ENCODE measurements at regions not wholly inside any gene's neighbourhood (a gene's known extent, or its start where the extent isn't known, plus 50 kb on each side); places are given as distances from the start of the nearest gene placed in this dataset.
A peak's percentile ranks its signal among the peaks of the same experiment; 100 is the strongest.
"Not testable (repeated sequence)": the region's sequence is repeated elsewhere in the genome, so short reads cannot be mapped to it uniquely, and the experiment has no call there.

DNA sequence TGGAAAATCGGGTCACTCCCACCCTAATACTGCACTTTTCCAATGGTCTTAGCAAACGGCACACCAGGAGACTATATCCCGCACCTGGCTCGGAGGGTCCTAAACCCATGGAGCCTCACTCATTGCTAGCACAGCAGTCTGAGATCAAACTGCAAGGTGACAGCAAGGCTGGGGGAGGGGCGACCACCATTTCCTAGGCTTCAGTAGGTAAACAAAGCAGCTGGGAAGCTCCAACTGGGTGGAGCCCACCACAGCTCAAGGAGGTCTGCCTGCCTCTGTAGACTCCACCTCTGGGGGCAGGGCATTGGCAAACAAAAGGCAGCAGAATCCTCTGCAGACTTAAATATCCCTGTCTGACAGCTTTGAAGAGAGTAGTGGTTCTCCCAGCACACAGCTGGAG, 109.0 kb upstream of the DEFB108B start:
- DNase-seq = not testable (repeated sequence)

DNA sequence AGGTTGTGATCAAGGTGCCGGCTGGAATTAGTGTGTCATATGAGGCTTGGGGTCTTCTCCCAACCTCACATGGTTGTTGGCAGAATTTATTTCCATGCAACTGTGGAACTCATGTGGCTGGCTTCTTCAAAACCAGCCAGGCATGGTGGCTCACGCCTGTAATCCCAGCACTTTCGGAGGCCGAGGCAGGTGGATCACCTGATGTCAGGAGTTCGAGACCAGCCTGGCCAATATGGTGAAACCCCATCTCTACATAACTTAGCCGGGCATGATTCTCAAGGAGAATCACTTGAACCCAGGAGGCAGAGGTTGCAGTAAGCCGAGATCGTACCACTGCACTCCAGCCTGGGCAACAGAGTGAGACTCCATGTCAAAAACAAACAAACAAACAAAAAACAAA, 102.3 kb upstream of the DEFB108B start:
- DNase-seq = not testable (repeated sequence)

DNA sequence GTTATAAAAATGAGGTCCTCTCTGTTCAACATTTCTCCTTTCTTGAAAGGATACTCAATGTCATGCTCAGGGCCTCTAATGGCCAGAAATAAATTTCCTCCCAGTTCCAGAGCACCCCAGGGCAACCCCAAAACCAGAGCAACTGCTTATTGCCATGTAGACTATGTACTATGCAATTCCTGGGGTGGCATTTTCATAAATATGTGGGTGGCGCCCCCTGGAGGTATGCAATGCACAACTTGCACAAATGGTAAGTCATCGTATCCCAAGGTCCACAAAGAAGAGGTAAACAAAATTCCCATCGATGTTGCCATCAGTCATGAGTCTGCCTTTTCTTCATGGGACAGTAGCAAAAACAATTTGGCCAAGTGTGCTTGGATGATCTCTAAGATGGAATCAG, 98.6 kb upstream of the DEFB108B start:
- DNase-seq = peak; percentile 14

DNA sequence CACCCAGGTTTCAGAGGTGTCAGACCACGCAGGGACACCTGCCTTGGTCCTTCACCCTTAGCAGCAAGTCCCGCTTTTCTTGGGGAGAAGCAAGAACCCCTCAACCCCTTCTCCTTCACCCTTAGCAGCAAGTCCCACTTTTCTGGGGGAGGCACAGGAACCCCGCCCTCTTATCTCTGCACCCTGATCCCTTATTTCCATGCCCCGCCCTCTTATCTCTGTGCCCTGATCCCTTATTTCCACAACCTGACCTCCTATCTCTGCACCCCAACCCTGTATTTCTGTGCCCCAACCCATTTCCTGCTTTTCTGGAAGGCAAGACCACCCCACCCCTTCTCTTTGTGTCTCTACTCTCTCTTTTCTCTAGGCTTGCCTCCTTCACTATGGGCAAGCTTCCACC, 94.7 kb upstream of the DEFB108B start:
- not testable (repeated sequence) for DNase-seq

DNA sequence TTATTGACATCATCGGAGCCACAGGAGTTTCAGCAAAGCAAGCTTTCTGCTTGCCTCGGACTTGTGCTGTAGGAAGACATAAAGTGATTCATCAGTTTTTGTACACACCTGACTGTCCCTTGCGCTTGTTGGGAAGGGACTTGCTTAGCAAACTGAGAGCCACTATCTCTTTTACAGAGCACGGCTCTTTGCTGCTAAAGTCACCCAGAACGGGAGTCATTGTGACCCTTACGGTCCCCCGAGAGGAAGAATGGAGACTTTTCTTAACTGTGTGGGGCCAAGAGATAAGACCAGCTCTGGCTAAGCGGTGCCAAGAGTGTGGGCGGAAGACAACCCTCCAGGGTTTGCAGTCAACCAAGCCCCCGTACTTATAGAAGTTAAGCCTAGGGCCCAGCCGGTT, 89.6 kb upstream of the DEFB108B start:
- DNase-seq = not testable (repeated sequence)

DNA sequence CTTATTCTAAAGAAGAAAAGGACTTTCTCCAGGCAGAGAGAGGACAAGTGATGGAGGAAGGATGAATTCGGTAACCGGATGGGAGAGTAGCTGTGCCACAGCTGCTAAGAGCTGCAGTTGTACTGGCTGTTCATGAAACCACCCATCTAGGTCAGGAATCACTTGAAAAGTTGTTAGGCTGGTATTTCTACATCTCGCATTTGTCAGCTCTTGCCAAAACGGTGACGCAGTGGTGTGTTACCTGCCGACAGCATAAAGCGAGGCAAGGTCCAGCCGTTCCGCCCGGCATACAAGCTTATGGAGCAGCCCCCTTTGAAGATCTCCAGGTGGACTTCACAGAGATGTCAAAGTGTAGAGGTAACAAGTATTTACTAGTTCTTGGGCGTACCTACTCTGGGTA, 87.3 kb upstream of the DEFB108B start:
- DNase-seq = not testable (repeated sequence)

DNA sequence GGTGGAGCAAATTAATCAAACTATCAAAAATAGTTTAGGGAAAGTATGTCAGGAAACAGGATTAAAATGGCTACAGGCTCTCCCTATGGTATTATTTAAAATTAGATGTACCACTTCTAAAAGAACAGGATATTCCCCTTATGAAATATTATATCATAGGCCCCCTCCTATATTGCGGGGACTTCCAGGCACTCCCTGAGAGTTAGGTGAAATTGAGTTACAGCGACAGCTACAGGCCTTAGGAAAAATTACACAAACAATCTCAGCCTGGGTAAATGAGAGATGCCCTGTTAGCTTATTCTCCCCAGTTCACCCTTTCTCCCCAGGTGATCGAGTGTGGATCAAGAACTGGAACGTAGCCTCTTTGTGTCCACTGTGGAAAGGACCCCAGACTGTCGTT, 86.7 kb upstream of the DEFB108B start:
- not testable (repeated sequence) for DNase-seq

DNA sequence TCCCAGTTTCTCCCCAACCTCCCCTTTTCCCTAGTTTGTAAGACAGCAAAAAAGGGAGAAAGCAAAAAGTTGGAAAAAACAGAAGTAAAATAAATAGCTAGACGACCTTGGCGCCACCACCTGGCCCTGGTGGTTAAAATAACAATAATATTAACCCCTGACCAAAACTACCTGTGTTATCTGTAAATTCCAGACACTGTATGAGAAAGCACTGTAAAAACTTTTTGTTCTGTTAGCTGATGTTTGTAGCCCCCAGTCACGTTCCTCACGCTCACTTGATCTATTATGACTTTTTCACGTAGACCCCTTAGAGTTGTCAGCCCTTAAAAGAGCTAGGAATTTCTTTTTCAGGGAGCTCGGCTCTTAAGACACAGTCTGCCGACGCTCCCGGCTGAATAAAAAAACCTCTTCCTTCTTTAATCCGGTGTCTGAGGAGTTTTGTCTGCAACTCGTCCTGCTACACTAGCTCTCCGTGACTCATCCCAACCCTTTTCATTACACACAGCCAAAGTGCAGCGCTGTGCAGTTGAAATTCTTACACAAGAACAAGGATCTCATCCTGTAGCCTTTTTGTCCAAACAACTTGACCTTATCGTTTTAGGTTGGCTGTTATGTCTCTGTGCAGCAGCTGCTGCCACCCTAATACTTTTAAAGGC, 83.9 kb upstream of the DEFB108B start:
- DNase-seq = not testable (repeated sequence)

DNA sequence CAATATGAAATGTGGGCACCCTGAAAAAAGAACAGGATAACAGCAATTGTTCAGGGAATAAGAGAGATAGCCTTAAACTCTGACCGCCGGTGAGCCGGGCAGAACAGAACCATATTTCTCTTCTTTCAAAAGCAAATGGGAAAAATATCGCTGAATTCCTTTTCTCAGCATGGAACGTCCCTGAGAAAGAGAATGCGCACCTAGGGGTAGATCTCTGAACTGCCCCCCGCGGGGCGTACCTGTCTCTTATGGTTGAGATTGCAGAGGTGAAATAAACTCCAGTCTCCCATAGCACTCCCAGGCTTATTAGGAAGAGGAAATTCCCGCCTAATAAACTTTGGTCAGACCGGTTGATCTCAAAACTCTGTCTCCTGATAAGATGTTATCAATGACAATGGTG, 82.1 kb upstream of the DEFB108B start:
- DNase-seq = not testable (repeated sequence)

DNA sequence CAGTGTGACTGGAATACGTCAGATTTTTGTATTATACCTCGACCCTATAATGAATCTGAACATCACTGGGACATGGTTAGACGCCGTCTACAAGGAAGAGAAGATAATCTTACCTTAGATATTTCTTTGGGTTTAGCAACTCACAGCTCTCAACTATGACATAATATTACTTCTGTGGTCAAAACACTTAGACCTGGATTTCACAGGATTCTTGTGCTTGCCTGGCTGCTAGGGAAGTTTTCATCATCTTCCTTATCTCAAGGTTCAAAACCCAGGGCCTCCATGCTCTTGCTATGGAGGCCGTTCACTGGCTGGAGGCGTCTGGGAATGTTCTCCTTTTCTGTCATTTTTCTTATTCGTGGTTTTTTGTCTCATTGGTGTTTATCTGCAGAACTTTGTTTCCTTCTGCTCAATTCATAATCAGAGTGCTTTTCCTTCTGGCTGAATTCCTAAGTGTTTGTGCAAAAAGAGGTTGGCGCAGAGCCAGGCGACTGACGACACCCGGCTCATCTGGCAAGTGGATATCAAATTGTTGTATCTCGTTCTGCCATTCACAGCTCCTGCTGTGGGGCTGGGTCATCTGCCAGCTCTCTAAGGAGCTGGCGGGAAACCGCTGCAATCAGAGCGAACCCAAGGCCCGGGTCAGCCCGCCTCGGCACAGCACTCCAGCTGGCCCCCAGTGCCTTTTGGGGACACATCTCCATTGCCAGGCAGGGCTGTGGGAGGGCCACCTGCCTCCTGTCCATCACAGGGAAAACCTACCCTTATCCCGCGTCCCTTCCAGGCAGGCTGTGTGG, 68.1 kb upstream of the DEFB108B start:
- DNase-seq = not testable (repeated sequence)

DNA sequence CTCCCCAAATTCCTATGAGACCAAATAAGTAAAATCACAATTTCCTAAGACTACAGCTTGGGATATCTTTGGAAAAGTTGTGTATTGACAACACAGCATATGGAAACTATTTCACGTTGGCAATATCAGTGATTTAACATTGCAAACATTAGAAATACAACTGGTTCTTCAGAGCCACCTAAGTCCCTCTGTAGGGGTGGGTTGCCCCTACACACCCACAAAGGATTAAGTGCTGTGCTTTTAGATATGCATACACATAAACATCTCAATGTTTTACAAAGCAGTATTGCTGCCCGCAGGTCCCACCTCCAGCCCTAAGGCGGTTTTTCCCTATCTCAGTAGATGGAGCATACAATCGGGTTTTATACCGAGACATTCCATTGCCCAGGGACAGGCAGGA, 66.0 kb upstream of the DEFB108B start:
- not testable (repeated sequence) for DNase-seq

DNA sequence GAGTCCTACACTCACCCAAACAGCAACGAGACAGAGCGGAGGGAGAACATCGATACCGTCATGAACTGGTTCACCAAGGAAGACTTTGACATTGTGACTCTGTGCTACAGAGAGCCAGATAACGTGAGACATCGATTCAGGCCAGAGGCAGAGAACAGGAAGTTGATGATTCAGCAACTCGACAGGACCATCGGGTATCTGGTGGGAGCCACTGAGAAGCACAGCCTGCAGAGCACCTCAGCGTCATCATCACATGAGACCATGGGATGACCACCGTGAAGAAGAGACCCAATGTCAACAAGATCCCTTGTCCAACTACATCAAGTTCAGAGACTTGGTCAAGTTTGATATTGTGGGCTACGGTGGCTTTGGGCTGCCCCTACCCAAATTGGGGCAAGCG, 60.8 kb upstream of the DEFB108B start:
- not testable (repeated sequence) for DNase-seq

DNA sequence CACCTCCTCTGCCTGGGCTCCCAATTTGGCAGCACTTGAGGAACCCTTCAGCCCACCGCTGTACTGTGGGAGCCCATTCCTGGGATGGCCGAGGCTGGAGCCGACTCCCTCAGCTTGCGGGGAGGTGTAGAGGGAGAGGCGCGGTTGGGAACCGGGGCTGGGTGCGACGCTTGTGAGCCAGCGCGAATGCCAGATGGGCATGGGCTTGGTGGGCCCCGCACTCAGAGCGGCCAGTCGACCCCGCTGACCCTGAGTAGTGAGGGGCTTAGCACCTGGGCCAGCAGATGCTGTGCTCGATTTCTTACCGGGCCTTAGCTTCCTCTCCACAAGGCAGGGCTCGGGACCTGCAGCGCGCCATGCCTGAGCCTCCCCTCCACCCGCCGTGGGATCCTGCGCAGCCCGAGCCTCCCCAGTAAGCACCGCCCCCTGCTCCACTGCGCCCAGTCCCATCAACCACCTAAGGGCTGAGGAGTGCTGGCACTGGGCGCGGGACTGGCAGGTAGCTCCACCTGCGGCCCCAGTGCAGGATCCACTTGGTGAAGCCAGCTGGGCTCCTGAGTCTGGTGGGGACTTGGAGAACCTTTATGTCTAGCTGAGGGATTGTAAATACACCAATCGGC, 58.3 kb upstream of the DEFB108B start:
- no peak for DNase-seq

DNA sequence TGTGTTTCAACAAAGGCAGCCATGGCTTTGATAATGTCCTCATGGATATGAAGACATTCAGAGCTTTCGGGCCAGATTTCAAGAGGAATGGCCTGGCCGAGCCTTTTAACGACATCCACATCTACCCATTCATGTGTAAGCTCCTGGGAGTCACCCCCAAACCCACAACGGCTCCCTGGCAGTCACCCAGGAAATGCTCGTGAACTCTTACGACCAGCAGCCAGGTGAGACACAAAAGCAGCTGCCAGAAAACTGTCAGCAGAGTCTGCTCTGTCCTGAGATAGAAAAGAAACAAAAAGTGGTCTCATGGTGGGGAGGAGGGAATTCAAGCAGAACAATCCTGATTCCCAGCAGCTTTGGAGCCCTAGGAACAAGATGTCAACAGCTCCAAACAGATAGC, 52.9 kb upstream of the DEFB108B start:
- not testable (repeated sequence) for DNase-seq

DNA sequence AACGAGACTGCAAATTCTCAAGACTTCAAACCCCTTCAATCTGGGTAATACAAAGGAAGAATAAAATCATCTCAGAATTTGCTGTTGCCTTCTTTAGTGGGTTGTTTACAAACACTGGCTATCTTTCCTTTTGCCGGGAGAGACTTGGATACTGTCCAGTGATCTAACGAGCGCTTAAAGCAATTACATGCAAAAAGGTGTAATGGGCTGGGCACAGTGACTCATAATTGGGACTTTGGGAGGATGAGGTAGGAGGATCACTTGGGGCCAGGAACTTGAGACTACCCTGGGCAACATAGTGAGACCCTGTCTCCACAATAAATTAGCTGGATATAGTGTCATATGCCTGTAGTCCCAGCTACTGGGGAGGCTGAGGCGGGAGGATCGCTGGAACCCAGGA, 52.2 kb upstream of the DEFB108B start:
- not testable (repeated sequence) for DNase-seq

DNA sequence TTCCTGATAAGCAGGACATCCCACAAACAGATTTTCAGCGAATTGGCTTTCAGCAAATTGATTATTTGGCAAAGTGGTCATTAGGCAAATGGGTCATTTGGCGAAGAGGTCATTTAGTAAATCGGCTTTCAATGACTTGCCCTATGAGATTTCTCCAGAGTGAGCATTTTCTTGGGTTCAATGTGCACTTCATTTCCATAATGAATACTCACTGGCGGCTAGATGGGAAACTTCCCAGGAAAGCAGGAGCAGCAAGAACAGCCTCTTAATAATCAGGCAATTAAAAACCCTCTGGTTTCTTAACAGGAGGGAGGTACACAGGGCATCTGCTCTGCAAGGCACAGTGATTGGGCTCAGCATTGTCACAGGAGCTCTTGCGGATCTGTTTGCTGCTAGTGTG, 51.5 kb upstream of the DEFB108B start:
- not testable (repeated sequence) for DNase-seq

DNA sequence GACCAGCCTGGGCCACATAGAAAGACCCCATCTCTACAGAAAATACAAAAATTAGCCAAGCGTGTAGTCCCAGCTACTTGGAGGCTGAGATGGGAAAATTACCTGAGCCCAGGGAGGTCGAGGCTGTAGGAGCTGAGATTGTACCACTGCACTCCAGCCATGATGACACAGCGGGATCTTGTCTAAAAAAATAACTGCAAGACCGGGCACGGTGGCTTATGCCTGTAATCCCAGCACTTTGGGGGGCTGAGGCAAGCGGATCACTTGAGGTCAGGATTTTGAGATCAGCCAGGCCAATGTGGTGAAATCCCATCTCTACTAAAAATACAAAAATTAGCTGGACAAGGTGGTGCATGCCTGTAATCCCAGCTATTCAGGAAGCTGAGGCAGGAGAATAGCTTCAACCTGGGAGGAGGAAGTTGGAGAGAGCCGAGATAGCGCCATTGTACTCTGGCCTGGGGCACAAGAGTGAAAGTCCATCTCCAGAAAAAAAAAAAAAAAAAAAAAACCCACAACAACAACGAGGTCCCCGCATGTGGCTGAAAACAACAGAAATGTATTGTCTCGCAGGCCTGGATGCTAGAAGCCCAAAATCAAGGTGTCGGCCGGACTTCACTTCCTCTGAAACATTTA, 50.7 kb upstream of the DEFB108B start:
- DNase-seq = not testable (repeated sequence)

DNA sequence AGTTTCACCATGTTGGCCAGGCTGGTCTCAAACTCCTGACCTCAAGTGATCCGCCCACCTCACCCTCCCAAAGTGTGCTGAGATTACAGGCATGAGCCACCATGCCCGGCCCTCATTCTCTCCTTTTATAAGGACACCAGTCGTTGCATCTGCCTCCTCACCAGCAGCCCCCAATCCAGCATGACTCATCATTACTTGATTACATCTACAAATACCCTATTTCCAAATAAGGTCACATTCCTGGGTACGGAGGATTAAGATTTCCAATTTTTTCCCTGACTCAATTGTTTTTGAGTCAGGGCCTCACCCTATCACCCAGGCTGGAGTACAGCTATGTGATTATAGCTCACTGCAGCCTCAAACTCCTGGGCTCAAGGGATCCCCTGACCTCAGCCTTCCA, 49.8 kb upstream of the DEFB108B start:
- DNase-seq = not testable (repeated sequence)
